Naive thymus-derived CD4-positive, alpha-beta T cell (primary cell): ENCODE measurements at regions not wholly inside any gene's neighbourhood (a gene's known extent, or its start where the extent isn't known, plus 50 kb on each side); places are given as distances from the start of the nearest gene placed in this dataset.
"Not testable (repeated sequence)": the region's sequence is repeated elsewhere in the genome, so short reads cannot be mapped to it uniquely, and the experiment has no call there.

ENCODE experiments used
- ATAC-seq: fragments of 150-1000 bp; cut with Tn5 transposase; 2 replicates; pipeline ENCODE4 v1.10.0; 2021; ENCODE audit warnings: mild to moderate bottlenecking, moderate library complexity
- CTCF ChIA-PET: fragments of 350-600 bp; sonication (Branson Sonifier 250); formaldehyde crosslinking; loops from one replicate; lab custom pipeline; 2021; ENCODE audit warnings: antibody characterized with exemption; lab: Charles Lee
- POLR2A ChIA-PET: fragments of 350-600 bp; sonication (Branson Sonifier 250); formaldehyde crosslinking; loops from one replicate; lab custom pipeline; 2021; ENCODE audit warnings: antibody characterized with exemption, inconsistent platforms; lab: Charles Lee
- DNase-seq, 9 donors: peaks; one replicate each; pipeline versions ENCODE4 v3.0.0 to v3.0.0-alpha.2; 2020 to 2022; ENCODE audit warnings: mixed read lengths in 1 of 9
- H3K27ac ChIP-seq: one replicate; pipeline ENCODE4 v1.7.0; 2013; ENCODE audit warnings: mild to moderate bottlenecking, low read depth, low read length, moderate library complexity
- H3K27me3 ChIP-seq, 2 donors: one replicate each; pipeline ENCODE4 v1.7.0; 2013; ENCODE audit warnings: low read length in 2 of 2, mild to moderate bottlenecking in 2 of 2, moderate library complexity in 2 of 2; ENCODE audit not compliant: control insufficient read depth in 2 of 2, insufficient read depth in 2 of 2
- H3K36me3 ChIP-seq, 3 experiments: 1 replicate in 2 of 3; 2 replicates in 1 of 3; pipeline ENCODE4 v1.7.0; 2013; ENCODE audit warnings: low read length in 3 of 3, mild to moderate bottlenecking in 3 of 3, moderate library complexity in 1 of 3; ENCODE audit not compliant: insufficient read depth in 3 of 3, control insufficient read depth in 2 of 3
- H3K4me1 ChIP-seq, 2 donors: one replicate each; pipeline ENCODE4 v1.7.0; 2013; ENCODE audit warnings: low read length in 2 of 2, mild to moderate bottlenecking in 2 of 2, moderate library complexity in 1 of 2; ENCODE audit not compliant: control insufficient read depth in 2 of 2, insufficient read depth in 2 of 2
- H3K4me3 ChIP-seq: 2 replicates; pipeline ENCODE4 v1.7.0; 2013; ENCODE audit warnings: mild to moderate bottlenecking, low read length
- H3K9me3 ChIP-seq, 3 experiments: 1 replicate in 2 of 3; 2 replicates in 1 of 3; pipeline ENCODE4 v1.7.0; 2013; ENCODE audit warnings: low read length in 3 of 3; ENCODE audit not compliant: control insufficient read depth in 2 of 3
- H3K27ac Mint-ChIP-seq, 9 donors: one replicate each; pipeline ENCODE4 v1.8.0; 2020 to 2022; ENCODE audit warnings: mixed read lengths in 9 of 9, mild to moderate bottlenecking in 8 of 9, moderate library complexity in 5 of 9, inconsistent platforms in 2 of 9
- H3K27me3 Mint-ChIP-seq, 5 donors: one replicate each; pipeline ENCODE4 v1.8.0; 2021 to 2022; ENCODE audit warnings: mixed read lengths in 5 of 5, mild to moderate bottlenecking in 1 of 5
- H3K36me3 Mint-ChIP-seq, 5 donors: one replicate each; pipeline ENCODE4 v1.8.0; 2020 to 2022; ENCODE audit warnings: mixed read lengths in 5 of 5, mild to moderate bottlenecking in 3 of 5, inconsistent platforms in 1 of 5
- H3K4me1 Mint-ChIP-seq, 7 donors: one replicate each; pipeline ENCODE4 v1.8.0; 2020 to 2022; ENCODE audit warnings: mixed read lengths in 7 of 7, mild to moderate bottlenecking in 3 of 7, inconsistent platforms in 1 of 7
- H3K4me3 Mint-ChIP-seq, 10 donors: one replicate each; pipeline ENCODE4 v1.8.0; 2020 to 2022; ENCODE audit warnings: mild to moderate bottlenecking in 10 of 10, mixed read lengths in 10 of 10, moderate library complexity in 6 of 10, inconsistent platforms in 2 of 10
- H3K9me3 Mint-ChIP-seq, 11 donors: one replicate each; pipeline ENCODE4 v1.8.0; 2020 to 2022; ENCODE audit warnings: mixed read lengths in 11 of 11, mild to moderate bottlenecking in 4 of 11, inconsistent platforms in 1 of 11, moderate library complexity in 1 of 11
- intact Hi-C, 2 donors: fragments of 100-400 bp; cut with micrococcal nuclease; formaldehyde crosslinking; loops; one replicate each; pipeline ENCODE4 v1.15.1; 2023

DNA sequence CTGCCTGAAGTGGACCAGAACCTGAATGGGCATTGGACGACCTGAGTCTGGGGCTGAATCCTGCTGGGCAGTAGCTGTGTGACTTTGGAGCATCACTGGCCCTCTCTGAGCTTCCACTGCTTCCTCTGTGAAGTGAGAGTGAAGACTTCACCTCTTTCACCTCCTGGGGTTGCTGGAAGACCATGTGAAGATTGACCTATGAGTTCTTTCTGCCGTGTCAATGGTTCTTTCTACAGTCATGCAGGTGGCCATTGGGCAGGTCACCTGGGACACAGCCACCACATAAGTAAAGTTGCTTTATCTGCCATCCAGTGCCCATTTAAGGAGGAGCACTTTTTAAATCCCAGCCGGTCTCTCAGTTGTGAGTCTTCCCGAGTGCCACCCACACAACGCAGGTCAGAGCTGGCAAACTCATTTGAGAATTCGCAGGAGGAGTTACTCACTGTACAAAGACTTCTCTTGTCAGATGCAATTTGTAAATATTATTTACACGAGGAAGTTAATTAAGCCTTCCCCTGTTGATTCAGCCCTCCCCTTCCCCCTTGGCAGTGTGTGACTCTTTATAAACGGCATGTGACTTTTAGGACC lies 74.8 kb upstream of the TCL1B start:
- H3K27me3 ChIP-seq = no peaks in the 10 kb centered on the region
- Mint-ChIP-seq H3K4me3 (no peak overlapping the region), H3K27me3 (peaks cover 19 to 64% (median 55%) of the 10 kb centered on the region in 5 donors), H3K4me1 (no peaks in the 10 kb centered on the region), H3K9me3 (no peaks in the 10 kb centered on the region), H3K36me3 (no peaks in the 10 kb centered on the region), H3K27ac (no peak overlapping the region)
- ATAC-seq = no peak
- DNase-seq = no peak
- H3K27ac ChIP-seq = no peak overlapping the region
- intact Hi-C loops = no loop called here
- H3K4me3 ChIP-seq = no peak overlapping the region
- H3K9me3 ChIP-seq = no peaks in the 10 kb centered on the region
- CTCF ChIA-PET = no interaction called here
- no peaks in the 10 kb centered on the region for H3K4me1 ChIP-seq
- POLR2A ChIA-PET = no interaction called here
- no peaks in the 10 kb centered on the region for H3K36me3 ChIP-seq

DNA sequence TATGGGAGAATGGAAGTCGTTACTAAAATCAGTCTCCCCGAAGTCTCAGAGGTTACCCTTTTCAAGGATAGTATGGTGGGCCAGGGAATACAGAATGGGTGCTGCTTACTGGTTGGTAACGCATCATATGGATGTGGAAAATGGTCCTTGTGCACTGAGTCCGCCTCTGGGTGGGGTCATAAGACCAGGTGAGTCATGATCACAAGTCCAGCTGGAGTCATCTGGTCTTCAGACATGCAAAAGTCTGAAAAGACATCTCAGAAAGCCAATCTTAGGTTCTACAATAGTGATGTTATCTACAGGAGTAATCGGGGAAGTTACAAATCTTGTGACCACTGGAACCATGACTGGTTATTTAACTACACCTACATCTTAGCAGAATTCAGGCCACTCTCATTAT lies 71.9 kb upstream of the TCL1B start:
- Mint-ChIP-seq H3K4me3 (no peak overlapping the region), H3K36me3 (no peaks in the 10 kb centered on the region), H3K9me3 (no peaks in the 10 kb centered on the region), H3K27ac (no peak overlapping the region), H3K4me1 (no peaks in the 10 kb centered on the region), H3K27me3 (peaks cover 15 to 47% (median 32%) of the 10 kb centered on the region in 5 donors)
- ATAC-seq (no peak), DNase-seq (no peak)
- H3K9me3 ChIP-seq = no peaks in the 10 kb centered on the region
- ChIA-PET POLR2A (no interaction called here), CTCF (no interaction called here)
- no peaks in the 10 kb centered on the region for H3K27me3 ChIP-seq
- no peaks in the 10 kb centered on the region for H3K4me1 ChIP-seq
- H3K27ac ChIP-seq = no peak overlapping the region
- H3K4me3 ChIP-seq = no peak overlapping the region
- H3K36me3 ChIP-seq = no peaks in the 10 kb centered on the region
- intact Hi-C loops = no loop called here

DNA sequence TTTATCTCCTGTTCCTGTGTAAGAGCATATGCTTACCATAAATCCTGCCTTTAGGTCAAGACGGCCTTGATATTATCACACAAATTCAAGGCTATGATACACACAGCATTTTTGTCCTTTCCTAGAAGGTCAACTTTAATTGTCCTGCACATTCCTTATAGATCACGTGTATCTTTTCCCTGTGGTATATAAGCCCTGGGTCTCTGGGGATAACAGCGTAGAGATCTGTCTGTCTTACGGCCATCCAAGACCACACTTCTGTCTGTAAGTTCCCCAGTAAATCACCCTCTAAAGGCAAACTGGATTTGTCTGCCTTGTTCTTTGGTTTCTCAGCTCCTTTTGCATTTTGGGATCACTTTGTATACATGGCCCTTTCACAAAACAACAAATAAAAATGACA lies 69.5 kb upstream of the TCL1B start:
- Mint-ChIP-seq H3K9me3 (no peaks in the 10 kb centered on the region), H3K4me1 (peaks cover 0 to 3% (median 0%) of the 10 kb centered on the region in 7 donors), H3K27ac (no peak overlapping the region), H3K4me3 (no peak overlapping the region), H3K36me3 (no peaks in the 10 kb centered on the region), H3K27me3 (peaks cover 9 to 41% (median 28%) of the 10 kb centered on the region in 5 donors)
- CTCF ChIA-PET = no interaction called here
- ATAC-seq = no peak
- Histone ChIP-seq H3K4me1 (no peaks in the 10 kb centered on the region), H3K27ac (no peak overlapping the region), H3K4me3 (no peak overlapping the region), H3K36me3 (no peaks in the 10 kb centered on the region), H3K27me3 (no peaks in the 10 kb centered on the region), H3K9me3 (no peaks in the 10 kb centered on the region)
- intact Hi-C loops = no loop called here
- no peak for DNase-seq
- POLR2A ChIA-PET = no interaction called here

DNA sequence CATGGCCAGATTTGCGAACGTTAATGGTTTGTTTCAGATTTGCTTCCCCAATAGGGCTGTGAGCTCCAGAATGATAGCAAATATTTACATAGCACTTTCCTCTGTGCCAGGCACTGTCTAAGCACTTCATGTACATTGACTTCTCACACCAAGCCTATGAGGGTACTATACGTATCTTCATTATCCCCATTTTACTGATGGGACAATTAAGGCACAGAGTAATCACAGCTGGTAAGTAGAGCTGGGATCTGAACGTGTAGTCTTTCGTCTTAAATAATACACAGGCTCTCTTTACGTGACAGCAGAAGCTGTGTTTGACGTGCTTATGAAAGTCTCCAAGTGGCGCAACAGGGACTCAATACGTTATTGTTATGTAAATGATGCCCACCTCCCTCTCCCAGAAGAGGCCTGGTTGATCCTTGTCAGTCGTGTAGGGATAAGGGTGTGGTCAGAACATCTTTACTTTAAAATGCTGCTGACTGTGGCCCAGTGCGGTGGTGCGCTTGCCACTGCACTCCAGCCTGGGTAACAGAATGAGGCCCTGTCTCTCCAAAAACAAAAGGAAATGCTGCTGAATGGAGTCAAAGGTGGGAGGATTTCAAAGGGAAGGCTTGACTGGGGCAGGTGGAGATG lies 66.3 kb upstream of the TCL1B start:
- CTCF ChIA-PET = no interaction called here
- ATAC-seq = no peak
- Histone ChIP-seq H3K9me3 (peaks cover 0 to 3% (median 0%) of the 10 kb centered on the region in 3 experiments), H3K36me3 (no peaks in the 10 kb centered on the region), H3K4me3 (no peak overlapping the region), H3K4me1 (no peaks in the 10 kb centered on the region), H3K27ac (no peak overlapping the region), H3K27me3 (no peaks in the 10 kb centered on the region)
- Mint-ChIP-seq H3K27ac (no peak overlapping the region), H3K4me1 (peaks cover 0 to 6% (median 0%) of the 10 kb centered on the region in 7 donors), H3K27me3 (peaks cover 0 to 34% (median 17%) of the 10 kb centered on the region in 5 donors), H3K36me3 (no peaks in the 10 kb centered on the region), H3K4me3 (peak overlapping the region in 1 of 10 donors; percentile 6), H3K9me3 (peaks cover 0 to 11% (median 2%) of the 10 kb centered on the region in 11 donors)
- intact Hi-C loops = no loop called here
- DNase-seq = no peak
- POLR2A ChIA-PET = no interaction called here

DNA sequence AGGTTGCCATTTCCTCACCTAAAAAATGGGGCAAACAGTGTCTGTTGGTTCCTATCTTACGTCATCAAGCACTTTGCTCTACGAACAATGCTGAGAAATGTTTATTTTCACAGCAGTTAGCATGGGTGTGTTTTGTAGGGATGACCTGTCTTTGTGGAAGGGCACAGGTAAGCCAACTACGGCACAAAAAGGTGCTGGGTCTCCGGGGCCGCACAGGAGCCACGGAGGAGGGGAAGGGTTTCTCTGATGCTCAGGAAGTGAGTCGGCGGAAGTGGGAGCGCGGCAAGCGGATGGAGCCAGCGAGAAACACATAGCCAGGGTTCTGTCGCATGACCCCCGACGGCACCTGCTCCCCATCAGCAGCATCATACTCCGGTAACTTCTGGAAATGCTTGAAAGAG lies 65.6 kb upstream of the TCL1B start:
- peak overlapping the region in 9 of 10 donors; percentile 20 to 71 (median 46) for H3K4me3 Mint-ChIP-seq
- ATAC-seq = peak; percentile 41
- POLR2A ChIA-PET = no interaction called here

DNA sequence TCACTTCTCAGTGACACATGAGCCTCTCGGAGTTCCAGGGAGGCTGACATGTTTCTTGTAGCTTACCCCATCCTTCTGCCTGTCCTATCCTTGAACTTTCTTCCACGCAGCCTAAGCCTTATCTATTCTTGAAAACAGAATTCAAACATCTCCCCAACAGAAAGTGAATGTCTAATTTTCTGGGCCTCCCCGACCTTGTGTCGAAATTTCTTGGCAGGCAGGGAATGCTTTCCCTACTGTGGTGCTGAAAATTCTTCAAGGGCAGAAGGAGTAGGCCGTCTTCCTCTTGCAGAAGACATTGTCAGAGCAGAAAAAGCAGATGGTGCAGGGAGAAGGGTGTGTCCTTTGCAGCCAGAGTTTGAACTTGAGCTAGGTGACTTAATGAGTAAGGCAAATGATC lies 63.0 kb upstream of the TCL1B start:
- H3K4me1 ChIP-seq = no peaks in the 10 kb centered on the region
- no peaks in the 10 kb centered on the region for H3K36me3 Mint-ChIP-seq
- ChIA-PET CTCF (no interaction called here), POLR2A (no interaction called here)
- H3K4me3 ChIP-seq = no peak overlapping the region
- peaks cover 0 to 3% (median 0%) of the 10 kb centered on the region in 3 experiments for H3K9me3 ChIP-seq
- peaks cover 0 to 6% (median 0%) of the 10 kb centered on the region in 7 donors for H3K4me1 Mint-ChIP-seq
- H3K27me3 Mint-ChIP-seq = peaks cover 2 to 34% (median 19%) of the 10 kb centered on the region in 5 donors
- no peak overlapping the region for H3K4me3 Mint-ChIP-seq
- H3K9me3 Mint-ChIP-seq = peaks cover 0 to 11% (median 3%) of the 10 kb centered on the region in 11 donors
- H3K36me3 ChIP-seq = no peaks in the 10 kb centered on the region
- H3K27ac Mint-ChIP-seq = no peak overlapping the region
- no peaks in the 10 kb centered on the region for H3K27me3 ChIP-seq
- no peak overlapping the region for H3K27ac ChIP-seq
- intact Hi-C loops = no loop called here
- DNase-seq (no peak), ATAC-seq (no peak)

More for the DNA sequence above, 65.6 kb upstream of the TCL1B start:
- Histone ChIP-seq H3K36me3 (no peaks in the 10 kb centered on the region), H3K4me3 (no peak overlapping the region), H3K27ac (no peak overlapping the region), H3K27me3 (no peaks in the 10 kb centered on the region), H3K4me1 (no peaks in the 10 kb centered on the region), H3K9me3 (peaks cover 0 to 3% (median 0%) of the 10 kb centered on the region in 3 experiments)
- intact Hi-C loops = no loop called here
- peaks cover 2 to 36% (median 18%) of the 10 kb centered on the region in 5 donors for H3K27me3 Mint-ChIP-seq
- no peaks in the 10 kb centered on the region for H3K36me3 Mint-ChIP-seq
- peaks cover 0 to 6% (median 0%) of the 10 kb centered on the region in 7 donors for H3K4me1 Mint-ChIP-seq
- H3K9me3 Mint-ChIP-seq = peaks cover 0 to 11% (median 3%) of the 10 kb centered on the region in 11 donors
- DNase-seq = peak in 1 of 9 donors; percentile 8
- CTCF ChIA-PET = no interaction called here
- peak overlapping the region in 1 of 9 donors; percentile 11 for H3K27ac Mint-ChIP-seq

DNA sequence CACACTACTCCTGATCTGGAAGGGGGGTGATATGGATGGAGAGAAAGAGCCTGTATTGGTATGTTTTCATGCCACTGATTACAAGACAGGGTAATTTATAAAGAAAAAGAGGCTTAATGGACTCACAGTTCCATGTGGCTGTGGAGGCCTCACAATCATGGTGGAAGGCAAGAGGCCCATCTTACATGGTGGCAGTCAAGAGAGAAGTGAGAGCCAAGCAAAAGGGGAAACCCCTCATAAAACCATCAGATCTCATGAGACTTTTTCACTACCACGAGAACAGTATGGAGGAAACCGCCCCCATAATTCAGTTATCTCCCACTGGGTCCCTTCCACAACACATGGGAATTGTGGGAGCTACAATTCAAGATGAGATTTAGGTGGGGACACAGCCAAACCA lies 60.5 kb upstream of the TCL1B start:
- H3K4me3 ChIP-seq, intact Hi-C loops, H3K4me1 Mint-ChIP-seq, H3K4me1 ChIP-seq, CTCF ChIA-PET, ATAC-seq, H3K27ac ChIP-seq, H3K27me3 ChIP-seq, H3K36me3 Mint-ChIP-seq, H3K9me3 ChIP-seq, DNase-seq, H3K36me3 ChIP-seq, POLR2A ChIA-PET, H3K4me3 Mint-ChIP-seq, H3K27ac Mint-ChIP-seq: not testable (repeated sequence)
- peaks cover 2 to 31% (median 26%) of the 10 kb centered on the region in 5 donors for H3K27me3 Mint-ChIP-seq
- peaks cover 0 to 18% (median 4%) of the 10 kb centered on the region in 11 donors for H3K9me3 Mint-ChIP-seq
